KMS-11 (cell line): ENCODE measurements at regions not wholly inside any gene's neighbourhood (a gene's known extent, or its start where the extent isn't known, plus 50 kb on each side); places are given as distances from the start of the nearest gene placed in this dataset.

Experiments
- H2AFZ ChIP-seq: fragments of 200-600 bp; sonication (generic); 2 replicates; pipeline ENCODE4 v1.6.1; 2016; ENCODE audit warnings: antibody characterized with exemption, mixed run types, low read depth
- H3K27ac ChIP-seq: fragments of 200-600 bp; sonication (generic); 2 replicates; pipeline ENCODE4 v1.6.1; 2016; ENCODE audit warnings: mild to moderate bottlenecking, mixed run types
- H3K27me3 ChIP-seq: fragments of 200-600 bp; sonication (generic); 2 replicates; pipeline ENCODE4 v1.6.1; 2017; ENCODE audit warnings: mild to moderate bottlenecking, low read depth, mixed run types, moderate library complexity; ENCODE audit not compliant: insufficient read depth
- H3K36me3 ChIP-seq: fragments of 200-600 bp; sonication (generic); 2 replicates; pipeline ENCODE4 v1.6.1; 2017; ENCODE audit warnings: mild to moderate bottlenecking, mixed run types; ENCODE audit not compliant: insufficient read depth
- H3K4me1 ChIP-seq: fragments of 200-600 bp; sonication (generic); 2 replicates; pipeline ENCODE4 v1.6.1; 2016; ENCODE audit warnings: mild to moderate bottlenecking, low read depth, mixed run types; ENCODE audit not compliant: poor library complexity, severe bottlenecking
- H3K4me2 ChIP-seq: fragments of 200-600 bp; sonication (generic); 2 replicates; pipeline ENCODE4 v1.7.0; 2016; ENCODE audit warnings: mild to moderate bottlenecking, mixed run types
- H3K4me3 ChIP-seq: fragments of 200-600 bp; sonication (generic); IDR thresholded peaks from 2 replicates; pipeline ENCODE4 v1.6.1; 2017; ENCODE audit warnings: low read depth, low read length, mixed read lengths; ENCODE audit not compliant: insufficient read depth
- H3K79me2 ChIP-seq: fragments of 200-600 bp; sonication (generic); 2 replicates; pipeline ENCODE4 v1.6.1; 2016; ENCODE audit warnings: low read depth, mixed run types; ENCODE audit not compliant: insufficient read depth
- H3K9ac ChIP-seq: fragments of 200-600 bp; sonication (generic); 2 replicates; pipeline ENCODE4 v1.6.1; 2016; ENCODE audit warnings: mild to moderate bottlenecking, mixed run types
- H4K20me1 ChIP-seq: fragments of 200-600 bp; sonication (generic); 2 replicates; pipeline ENCODE4 v1.6.1; 2016; ENCODE audit warnings: mild to moderate bottlenecking, mixed run types; ENCODE audit not compliant: insufficient read depth
- TF ChIP-seq, protein P1 (sequence below): fragments of 200-600 bp; sonication (generic); conservative IDR thresholded peaks from 2 replicates; pipeline ENCODE4 v1.6.1; 2017; ENCODE audit warnings: low read depth, mild to moderate bottlenecking, antibody characterized with exemption, low read length, moderate library complexity, mixed read lengths

DNA sequence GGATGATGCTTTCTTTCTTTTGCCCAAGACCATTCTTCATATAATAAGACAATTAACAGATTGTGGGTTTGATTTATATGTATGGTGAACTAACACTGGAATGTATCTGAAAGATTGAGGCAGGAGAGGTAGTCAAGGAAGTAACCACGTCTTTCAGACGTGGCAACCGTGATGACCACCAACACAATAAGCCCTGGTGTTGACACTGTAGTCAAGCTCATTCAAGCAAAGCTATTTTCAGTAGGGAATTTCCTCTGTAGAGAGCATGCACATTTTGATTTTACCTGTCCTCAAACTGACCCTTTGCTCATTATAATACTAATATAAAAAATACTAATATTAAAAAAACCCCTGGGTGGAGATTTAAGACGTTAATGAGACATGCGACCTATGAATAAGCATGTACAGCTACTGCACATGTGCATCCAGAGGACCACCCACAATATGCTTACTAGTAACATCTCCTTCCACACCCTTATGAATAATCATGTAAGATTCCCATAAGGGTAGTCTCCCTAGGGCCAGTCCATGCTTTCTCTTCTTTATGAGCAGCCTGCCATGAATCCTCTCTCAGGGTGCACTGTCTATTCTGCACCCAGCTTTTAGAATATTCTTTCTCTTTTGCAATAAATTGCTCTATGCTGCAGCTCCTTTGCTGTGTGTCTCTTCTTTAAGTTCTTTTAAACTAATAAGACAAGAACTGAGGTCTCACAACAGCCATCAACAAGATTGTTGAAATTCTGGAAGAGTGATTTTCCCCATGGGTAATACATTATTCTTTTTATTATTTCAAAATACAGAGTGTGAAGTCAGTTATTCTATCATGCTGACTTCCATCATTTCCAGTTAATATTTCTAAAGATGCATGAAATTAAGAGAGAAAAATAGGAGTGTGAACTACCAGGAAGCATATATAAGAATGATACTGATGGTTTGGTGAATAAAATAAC, 151.3 kb upstream of the NPVF start:
- Histone ChIP-seq H3K9ac (no peak overlapping the region), H4K20me1 (no peaks in the 10 kb centered on the region), H2AFZ (no peak overlapping the region), H3K79me2 (no peaks in the 10 kb centered on the region), H3K4me1 (peaks cover 12% of the 10 kb centered on the region), H3K4me2 (no peak overlapping the region), H3K27ac (no peak overlapping the region), H3K27me3 (no peaks in the 10 kb centered on the region), H3K36me3 (no peaks in the 10 kb centered on the region), H3K4me3 (no peak overlapping the region)
- TF ChIP-seq, protein P1, sequence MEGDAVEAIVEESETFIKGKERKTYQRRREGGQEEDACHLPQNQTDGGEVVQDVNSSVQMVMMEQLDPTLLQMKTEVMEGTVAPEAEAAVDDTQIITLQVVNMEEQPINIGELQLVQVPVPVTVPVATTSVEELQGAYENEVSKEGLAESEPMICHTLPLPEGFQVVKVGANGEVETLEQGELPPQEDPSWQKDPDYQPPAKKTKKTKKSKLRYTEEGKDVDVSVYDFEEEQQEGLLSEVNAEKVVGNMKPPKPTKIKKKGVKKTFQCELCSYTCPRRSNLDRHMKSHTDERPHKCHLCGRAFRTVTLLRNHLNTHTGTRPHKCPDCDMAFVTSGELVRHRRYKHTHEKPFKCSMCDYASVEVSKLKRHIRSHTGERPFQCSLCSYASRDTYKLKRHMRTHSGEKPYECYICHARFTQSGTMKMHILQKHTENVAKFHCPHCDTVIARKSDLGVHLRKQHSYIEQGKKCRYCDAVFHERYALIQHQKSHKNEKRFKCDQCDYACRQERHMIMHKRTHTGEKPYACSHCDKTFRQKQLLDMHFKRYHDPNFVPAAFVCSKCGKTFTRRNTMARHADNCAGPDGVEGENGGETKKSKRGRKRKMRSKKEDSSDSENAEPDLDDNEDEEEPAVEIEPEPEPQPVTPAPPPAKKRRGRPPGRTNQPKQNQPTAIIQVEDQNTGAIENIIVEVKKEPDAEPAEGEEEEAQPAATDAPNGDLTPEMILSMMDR = no peak

DNA sequence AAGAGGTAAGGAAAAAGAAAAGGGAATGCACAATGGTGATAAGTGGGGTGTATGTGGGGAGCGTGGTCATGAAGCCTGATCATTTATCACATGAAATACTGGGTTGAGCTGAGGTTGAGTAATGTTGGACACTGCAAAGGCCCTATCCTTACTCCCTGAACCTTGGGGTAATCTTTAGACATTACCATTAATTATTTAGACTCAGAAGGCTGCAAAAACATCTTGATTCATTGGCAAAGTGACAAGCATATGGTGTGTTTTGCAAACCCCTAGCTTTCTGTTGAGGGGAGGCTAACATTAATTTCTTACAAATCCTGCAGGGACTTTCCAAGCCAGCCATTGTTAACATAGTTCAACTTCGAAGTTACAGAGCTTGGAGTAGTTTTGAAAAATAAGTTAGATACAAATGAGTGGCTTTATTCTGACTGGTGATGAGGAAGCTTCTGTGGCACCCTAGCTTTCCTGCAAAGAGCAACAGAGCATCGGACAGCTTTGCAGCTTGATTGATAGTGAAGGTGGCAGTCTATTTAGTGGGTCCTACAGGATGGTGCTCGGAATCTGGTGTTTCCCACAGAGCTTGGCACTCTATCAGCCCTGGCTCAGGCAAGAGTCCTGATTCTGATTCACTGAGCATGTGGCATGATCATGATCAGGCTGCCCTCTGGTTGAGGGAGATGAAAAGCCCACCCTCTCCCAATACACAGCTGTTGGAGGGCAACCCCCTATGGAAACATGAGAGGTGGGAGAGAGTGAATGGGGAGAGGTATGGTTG, 153.7 kb upstream of the NPVF start:
- Histone ChIP-seq H3K4me2 (no peak overlapping the region; the same call in 1 of the 2 replicates), H3K27ac (no peak overlapping the region), H3K4me3 (no peak overlapping the region), H3K79me2 (no peaks in the 10 kb centered on the region), H3K36me3 (no peaks in the 10 kb centered on the region), H3K4me1 (peaks cover 12% of the 10 kb centered on the region), H4K20me1 (no peaks in the 10 kb centered on the region), H3K27me3 (no peaks in the 10 kb centered on the region), H3K9ac (no peak overlapping the region), H2AFZ (peak overlapping the region; percentile 22; the same call in 1 of the 2 replicates)
- TF ChIP-seq, protein P1 = no peak

DNA sequence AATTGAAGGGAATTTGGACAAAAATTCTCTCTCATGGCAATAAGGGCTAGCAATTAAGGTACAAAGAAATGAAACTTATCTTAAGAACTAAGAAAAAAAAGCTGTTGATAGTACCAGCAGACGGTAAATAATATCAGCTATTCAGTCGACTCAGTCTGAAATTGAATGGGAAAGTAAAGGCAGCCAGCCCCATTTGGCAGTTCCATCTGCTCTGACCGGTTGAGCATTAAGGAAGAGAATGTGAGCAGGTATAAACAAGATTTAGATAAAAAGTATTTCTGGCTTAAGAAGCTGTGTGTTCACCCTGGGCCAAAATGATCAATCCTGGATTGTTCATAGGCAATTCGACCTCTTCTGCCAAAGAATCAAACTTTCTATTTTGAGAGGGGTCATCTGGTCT, 154.6 kb upstream of the NPVF start:
- Histone ChIP-seq H3K9ac (no peak overlapping the region), H3K4me3 (no peak overlapping the region), H3K36me3 (no peaks in the 10 kb centered on the region), H3K4me1 (peaks cover 12% of the 10 kb centered on the region), H3K27ac (no peak overlapping the region), H3K79me2 (no peaks in the 10 kb centered on the region), H3K27me3 (no peaks in the 10 kb centered on the region), H4K20me1 (no peaks in the 10 kb centered on the region), H3K4me2 (no peak overlapping the region), H2AFZ (no peak overlapping the region)
- TF ChIP-seq, protein P1 = no peak

DNA sequence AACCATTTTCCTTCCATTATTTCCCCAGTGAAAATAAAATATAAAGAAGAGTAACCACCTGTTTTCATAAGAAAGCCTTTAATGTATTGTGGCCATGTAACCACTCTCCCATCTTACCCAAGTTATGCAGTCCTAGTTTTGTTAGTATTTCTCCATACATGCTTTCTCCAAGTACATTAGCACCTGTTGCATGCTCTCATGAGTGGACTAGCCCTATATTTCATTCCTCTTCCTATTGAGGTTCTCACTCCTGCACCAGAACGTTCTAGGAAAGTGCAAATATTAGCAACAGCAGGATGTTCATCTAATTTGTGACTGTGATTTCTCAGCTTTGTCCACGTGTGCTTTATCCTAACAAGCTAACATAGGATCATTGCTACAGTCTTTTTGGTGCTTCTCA, 155.1 kb upstream of the NPVF start:
- H3K36me3 ChIP-seq = no peaks in the 10 kb centered on the region
- no peak overlapping the region for H3K9ac ChIP-seq
- no peaks in the 10 kb centered on the region for H3K27me3 ChIP-seq
- H3K4me1 ChIP-seq = peaks cover 12% of the 10 kb centered on the region
- TF ChIP-seq, protein P1 = no peak
- H3K79me2 ChIP-seq = no peaks in the 10 kb centered on the region
- no peak overlapping the region for H3K4me3 ChIP-seq
- H3K4me2 ChIP-seq = no peak overlapping the region
- H4K20me1 ChIP-seq = no peaks in the 10 kb centered on the region
- no peak overlapping the region for H2AFZ ChIP-seq
- no peak overlapping the region for H3K27ac ChIP-seq
